Stomach (tissue), 4 donors: ENCODE measurements at regions not wholly inside any gene's neighbourhood (a gene's known extent, or its start where the extent isn't known, plus 50 kb on each side); places are given as distances from the start of the nearest gene placed in this dataset.

Experiments
- CTCF ChIP-seq, 7 experiments: fragments of 450-650 bp in 4 of 7; fragments of 200-600 bp in 3 of 7; sonication (generic) in 3 of 7; IDR thresholded peaks; one replicate each; pipeline ENCODE4 v1.5.1; 2016 to 2019; ENCODE audit warnings: antibody characterized with exemption in 7 of 7, control low read depth in 2 of 7, mild to moderate bottlenecking in 1 of 7
- EP300 ChIP-seq: sonication (generic); formaldehyde crosslinking; IDR thresholded peaks from one replicate; pipeline ENCODE4 v1.6.1; 2017; ENCODE audit warnings: antibody characterized with exemption
- POLR2A ChIP-seq, 4 donors: fragments of 450-650 bp; IDR thresholded peaks; one replicate each; pipeline ENCODE4 v1.6.1; 2016; ENCODE audit warnings: antibody characterized with exemption in 4 of 4, control low read depth in 2 of 4, mild to moderate bottlenecking in 1 of 4, moderate library complexity in 1 of 4

- TF ChIP-seq CTCF (IDR thresholded peaks at IDR 0.05), result no peak
- no peak for TF ChIP-seq POLR2A (IDR thresholded peaks at IDR 0.05)
- no peak for TF ChIP-seq EP300
These were observed 1182.4 kb downstream of the DNAJB9 start for GRCh38 chr7:109752068-109752467.
